ENCODE measurements at regions not wholly inside any gene's neighbourhood (a gene's known extent, or its start where the extent isn't known, plus 50 kb on each side); places are given as distances from the start of the nearest gene placed in this dataset.

GRCh38 chr2:195425328-195425727 lies 231.7 kb upstream of the SLC39A10 start:
- no peak for TF ChIP-seq EZH2 (IDR thresholded peaks at IDR 0.05)
- TF ChIP-seq MAX (IDR thresholded peaks at IDR 0.05) = no peak
- TF ChIP-seq ZFX (IDR thresholded peaks at IDR 0.05) = no peak
- no peak for TF ChIP-seq JUND (IDR thresholded peaks at IDR 0.05)
- TF ChIP-seq SRF (IDR thresholded peaks at IDR 0.05; ENCODE audit: low read depth) = no peak
- no peak for TF ChIP-seq REST (IDR thresholded peaks at IDR 0.05; ENCODE audit: low read depth)
- no peak for TF ChIP-seq FOSL1 (IDR thresholded peaks at IDR 0.05; ENCODE audit: low read depth)
- TF ChIP-seq SIN3A (IDR thresholded peaks at IDR 0.05; ENCODE audit: low read depth) = no peak
- no peak for TF ChIP-seq EZH2phosphoT487 (IDR thresholded peaks at IDR 0.05; ENCODE audit: borderline replicate concordance)
- no peak for TF ChIP-seq ELF1 (IDR thresholded peaks at IDR 0.05; ENCODE audit: borderline replicate concordance, low read depth)
- TF ChIP-seq CBX3 (IDR thresholded peaks at IDR 0.05; ENCODE audit: low read depth) = no peak
- TF ChIP-seq POLR2A (IDR thresholded peaks at IDR 0.05; ENCODE audit: borderline replicate concordance, extremely low read depth, insufficient read depth, insufficient read length) = no peak
- TF ChIP-seq YY1 (IDR thresholded peaks at IDR 0.05; ENCODE audit: extremely low read depth, insufficient replicate concordance, low read depth, low read length) = no peak
- no peak for TF ChIP-seq TCF7L2 (IDR thresholded peaks at IDR 0.05; ENCODE audit: borderline replicate concordance, extremely low read depth, insufficient read depth, insufficient read length)
- no peak for TF ChIP-seq CEBPB (IDR thresholded peaks at IDR 0.05; ENCODE audit: low read depth)
- no peak for TF ChIP-seq ZNF274 (IDR thresholded peaks at IDR 0.05; ENCODE audit: low read depth, low read length)
- no peak for TF ChIP-seq RAD21 (IDR thresholded peaks at IDR 0.05; ENCODE audit: low read depth)
- TF ChIP-seq ZBTB33 (IDR thresholded peaks at IDR 0.05; ENCODE audit: extremely low read depth, insufficient replicate concordance, low read length) = no peak
- Histone ChIP-seq H3K9me2 (ENCODE audit: insufficient read depth) (no peaks in the 10 kb centered on the region), H4K20me1 (ENCODE audit: insufficient read depth) (no peaks in the 10 kb centered on the region), H3K4me1 (ENCODE audit: control insufficient read depth in 1 of 2, insufficient read depth in 2 of 2, low read length in 2 of 2) (no peaks in the 10 kb centered on the region), H2AFZ (ENCODE audit: low read depth, low read length, poor library complexity, severe bottlenecking) (no peak overlapping the region), H3K4me3 (replicated peaks in 1 of 2; ENCODE audit: low read depth in 1 of 2, low read length in 2 of 2) (no peak overlapping the region), H3K9ac (ENCODE audit: low read length) (no peak overlapping the region), H3K27me3 (ENCODE audit: insufficient read depth, low read length) (no peaks in the 10 kb centered on the region), H3K27ac (ENCODE audit: low read depth, low read length) (no peak overlapping the region), H3K79me2 (ENCODE audit: insufficient read depth, low read length) (no peaks in the 10 kb centered on the region), H3K36me3 (ENCODE audit: control insufficient read depth in 1 of 2, insufficient read depth in 2 of 2, low read length in 2 of 2) (no peaks in the 10 kb centered on the region), H3K9me3 (ENCODE audit: control insufficient read depth in 1 of 2, insufficient read depth in 1 of 2, low read depth in 1 of 2, low read length in 2 of 2) (no peaks in the 10 kb centered on the region), H3K4me2 (ENCODE audit: low read length) (no peak overlapping the region)
- POLR2A ChIA-PET = no interaction called here
- BruUV-seq (replicated peaks) = no TSS peak
- CTCF ChIA-PET = no interaction called here
- intact Hi-C loops (cut with micrococcal nuclease) = no loop called here
- ATAC-seq (no peak), DNase-seq (ENCODE audit: low read depth, low spot score) (no peak)
- RAD21 ChIA-PET (ENCODE audit: low non-redundant PET in 1 of 2, low total read pairs in 2 of 2, uncharacterized antibody in 2 of 2, unreplicated experiment in 2 of 2) = no interaction called here

All from HCT116 (cell line).